ENCODE measurements at regions not wholly inside any gene's neighbourhood (a gene's known extent, or its start where the extent isn't known, plus 50 kb on each side); places are given as distances from the start of the nearest gene placed in this dataset.

DNA sequence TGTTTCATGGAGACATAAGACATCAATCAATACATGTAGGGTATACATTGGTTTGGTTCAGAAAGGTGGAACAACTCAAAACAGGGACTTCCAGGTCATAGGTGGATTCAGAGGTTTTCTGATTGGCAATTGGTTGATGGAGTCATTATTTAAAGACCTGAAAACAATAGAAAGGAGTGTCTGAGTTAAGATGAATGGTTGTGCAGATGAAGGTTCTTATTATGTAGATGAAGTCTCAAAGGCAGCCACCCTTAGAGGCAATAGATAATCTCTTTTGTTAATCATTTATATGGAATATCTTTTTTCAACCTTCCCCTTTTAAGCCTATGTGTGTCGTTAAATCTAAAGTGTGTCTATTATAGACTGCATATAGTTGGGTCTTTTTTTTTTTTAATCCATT, 67.8 kb upstream of the LYPLAL1 start:
- TF ChIP-seq, protein P1, sequence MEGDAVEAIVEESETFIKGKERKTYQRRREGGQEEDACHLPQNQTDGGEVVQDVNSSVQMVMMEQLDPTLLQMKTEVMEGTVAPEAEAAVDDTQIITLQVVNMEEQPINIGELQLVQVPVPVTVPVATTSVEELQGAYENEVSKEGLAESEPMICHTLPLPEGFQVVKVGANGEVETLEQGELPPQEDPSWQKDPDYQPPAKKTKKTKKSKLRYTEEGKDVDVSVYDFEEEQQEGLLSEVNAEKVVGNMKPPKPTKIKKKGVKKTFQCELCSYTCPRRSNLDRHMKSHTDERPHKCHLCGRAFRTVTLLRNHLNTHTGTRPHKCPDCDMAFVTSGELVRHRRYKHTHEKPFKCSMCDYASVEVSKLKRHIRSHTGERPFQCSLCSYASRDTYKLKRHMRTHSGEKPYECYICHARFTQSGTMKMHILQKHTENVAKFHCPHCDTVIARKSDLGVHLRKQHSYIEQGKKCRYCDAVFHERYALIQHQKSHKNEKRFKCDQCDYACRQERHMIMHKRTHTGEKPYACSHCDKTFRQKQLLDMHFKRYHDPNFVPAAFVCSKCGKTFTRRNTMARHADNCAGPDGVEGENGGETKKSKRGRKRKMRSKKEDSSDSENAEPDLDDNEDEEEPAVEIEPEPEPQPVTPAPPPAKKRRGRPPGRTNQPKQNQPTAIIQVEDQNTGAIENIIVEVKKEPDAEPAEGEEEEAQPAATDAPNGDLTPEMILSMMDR (IDR thresholded peaks at IDR 0.05; ENCODE audit: low read length), result no peak
- TF ChIP-seq EZH2phosphoT487 (IDR thresholded peaks at IDR 0.05; ENCODE audit: low read length), result no peak

Measured in MM.1S (cell line).